ENCODE measurements at regions not wholly inside any gene's neighbourhood (a gene's known extent, or its start where the extent isn't known, plus 50 kb on each side); places are given as distances from the start of the nearest gene placed in this dataset.

- no peaks in the 10 kb centered on the region for H3K36me3 ChIP-seq (ENCODE audit: low read depth)
These were observed 1124.0 kb upstream of the TMEM132C start for GRCh38 chr12:127143020-127143419.

GRCh38 chr12:127144770-127145169 is 1122.2 kb upstream of the TMEM132C start:
- no peaks in the 10 kb centered on the region for H3F3A ChIP-seq (ENCODE audit: insufficient read depth, low read depth)
- H3K79me2 ChIP-seq (ENCODE audit: low read depth) = no peaks in the 10 kb centered on the region
- H3K36me3 ChIP-seq (ENCODE audit: low read depth) = no peaks in the 10 kb centered on the region
- no peaks in the 10 kb centered on the region for H3K4me1 ChIP-seq (replicated peaks; ENCODE audit: insufficient read depth)
- intact Hi-C loops (cut with micrococcal nuclease; ENCODE audit: unreplicated experiment) = no loop called here
- H3K27ac ChIP-seq = no peak overlapping the region
- DNase-seq = no peak
- H2AFZ ChIP-seq = no peak overlapping the region
- ChIA-PET CTCF (no interaction called here), POLR2A (ENCODE audit: unreplicated experiment) (no interaction called here)
- TF ChIP-seq CTCF (conservative IDR thresholded peaks at IDR 0.05) (no peak), EZH2 (IDR thresholded peaks at IDR 0.05; ENCODE audit: low read depth) (no peak)
- no peak overlapping the region for H3K4me2 ChIP-seq
- H3K4me3 ChIP-seq = no peak overlapping the region
- H3K27me3 ChIP-seq (ENCODE audit: insufficient read depth, low read depth) = no peaks in the 10 kb centered on the region
- H4K20me1 ChIP-seq (ENCODE audit: insufficient read depth) = no peaks in the 10 kb centered on the region
- no peaks in the 10 kb centered on the region for H3K9me2 ChIP-seq (ENCODE audit: insufficient read depth)
- no peaks in the 10 kb centered on the region for H3K9me3 ChIP-seq (ENCODE audit: insufficient read depth, low read depth)
- BruUV-seq (replicated peaks) = no TSS peak

More at GRCh38 chr12:127143020-127143419, 1124.0 kb upstream of the TMEM132C start:
- Histone ChIP-seq H3K27ac (no peak overlapping the region), H2AFZ (no peak overlapping the region), H3K4me1 (replicated peaks; ENCODE audit: insufficient read depth) (no peaks in the 10 kb centered on the region), H3K4me2 (no peak overlapping the region), H4K20me1 (ENCODE audit: insufficient read depth) (no peaks in the 10 kb centered on the region), H3K79me2 (ENCODE audit: low read depth) (no peaks in the 10 kb centered on the region), H3F3A (ENCODE audit: insufficient read depth, low read depth) (no peaks in the 10 kb centered on the region), H3K9me2 (ENCODE audit: insufficient read depth) (no peaks in the 10 kb centered on the region), H3K27me3 (ENCODE audit: insufficient read depth, low read depth) (no peaks in the 10 kb centered on the region), H3K4me3 (no peak overlapping the region), H3K9me3 (ENCODE audit: insufficient read depth, low read depth) (no peaks in the 10 kb centered on the region)
- no peak for DNase-seq
- BruUV-seq (replicated peaks) = no TSS peak
- intact Hi-C loops (cut with micrococcal nuclease; ENCODE audit: unreplicated experiment) = no loop called here
- no peak for TF ChIP-seq EZH2 (IDR thresholded peaks at IDR 0.05; ENCODE audit: low read depth)
- TF ChIP-seq CTCF (conservative IDR thresholded peaks at IDR 0.05) = no peak
- ChIA-PET POLR2A (ENCODE audit: unreplicated experiment) (no interaction called here), CTCF (no interaction called here)

GRCh38 chr12:127145241-127145928 is 1121.6 kb upstream of the TMEM132C start:
- Histone ChIP-seq H3K27ac (no peak overlapping the region), H3K27me3 (ENCODE audit: insufficient read depth, low read depth) (no peaks in the 10 kb centered on the region), H3K4me2 (no peak overlapping the region), H3F3A (ENCODE audit: insufficient read depth, low read depth) (no peaks in the 10 kb centered on the region), H3K4me1 (replicated peaks; ENCODE audit: insufficient read depth) (no peaks in the 10 kb centered on the region), H3K4me3 (no peak overlapping the region), H3K36me3 (ENCODE audit: low read depth) (no peaks in the 10 kb centered on the region), H3K9me2 (ENCODE audit: insufficient read depth) (no peaks in the 10 kb centered on the region), H4K20me1 (ENCODE audit: insufficient read depth) (no peaks in the 10 kb centered on the region), H2AFZ (no peak overlapping the region), H3K9me3 (ENCODE audit: insufficient read depth, low read depth) (no peaks in the 10 kb centered on the region), H3K79me2 (ENCODE audit: low read depth) (no peaks in the 10 kb centered on the region)
- ChIA-PET CTCF (no interaction called here), POLR2A (ENCODE audit: unreplicated experiment) (no interaction called here)
- TF ChIP-seq CTCF (conservative IDR thresholded peaks at IDR 0.05) (no peak), EZH2 (IDR thresholded peaks at IDR 0.05; ENCODE audit: low read depth) (no peak)
- no TSS peak for BruUV-seq (replicated peaks)
- intact Hi-C loops (cut with micrococcal nuclease; ENCODE audit: unreplicated experiment) = no loop called here
- no peak for DNase-seq
